WTC11 (cell line): ENCODE measurements at regions not wholly inside any gene's neighbourhood (a gene's known extent, or its start where the extent isn't known, plus 50 kb on each side); places are given as distances from the start of the nearest gene placed in this dataset.

Source experiments
- ATAC-seq: fragments of 200-7000 bp; cut with Tn5 transposase; 2 replicates; pipeline ENCODE4 v1.10.0; 2021; ENCODE audit warnings: mild to moderate bottlenecking, moderate library complexity
- CTCF ChIA-PET: fragments of 300-600 bp; sonication (Branson Sonifier 250); formaldehyde crosslinking; loops from one replicate; lab custom pipeline; 2021; ENCODE audit warnings: antibody characterized with exemption; lab: Charles Lee
- POLR2A ChIA-PET: fragments of 350-600 bp; sonication (Branson Sonifier 250); formaldehyde crosslinking; loops from one replicate; lab custom pipeline; 2021; ENCODE audit warnings: antibody characterized with exemption; lab: Charles Lee
- DNase-seq: peaks from one replicate; pipeline ENCODE4 v3.0.0; 2021; ENCODE audit warnings: low spot score
- H3K27ac Mint-ChIP-seq: 2 replicates; pipeline ENCODE4 v1.8.0; 2021; ENCODE audit warnings: mixed read lengths
- H3K27me3 Mint-ChIP-seq: 2 replicates; pipeline ENCODE4 v1.8.0; 2021; ENCODE audit warnings: low read depth, mild to moderate bottlenecking, moderate library complexity, mixed read lengths
- H3K36me3 Mint-ChIP-seq: 2 replicates; pipeline ENCODE4 v1.8.0; 2021; ENCODE audit warnings: mixed read lengths
- H3K4me1 Mint-ChIP-seq: 2 replicates; pipeline ENCODE4 v1.8.0; 2022; ENCODE audit warnings: mixed read lengths
- H3K4me3 Mint-ChIP-seq: 2 replicates; pipeline ENCODE4 v1.8.0; 2021; ENCODE audit warnings: mild to moderate bottlenecking, moderate library complexity, mixed read lengths
- H3K9me3 Mint-ChIP-seq: 2 replicates; pipeline ENCODE4 v1.8.0; 2021; ENCODE audit warnings: mixed read lengths
- ATF2 ChIP-seq: sonication (generic); formaldehyde crosslinking; IDR thresholded peaks from 2 replicates; pipeline ENCODE4 v1.8.1; 2022; ENCODE audit warnings: low read depth, missing genetic modification reagents, borderline replicate concordance
- E2F4 ChIP-seq: sonication (generic); formaldehyde crosslinking; IDR thresholded peaks from 2 replicates; pipeline ENCODE4 v1.8.1; 2022; ENCODE audit warnings: low read depth, mild to moderate bottlenecking, moderate library complexity, missing genetic modification reagents, borderline replicate concordance
- ERG ChIP-seq: fragments of 250-450 bp; sonication (Bioruptor Pico); IDR thresholded peaks from 2 replicates; pipeline ENCODE4 v1.8.0; 2021; ENCODE audit warnings: mild to moderate bottlenecking
- GTF2I ChIP-seq: fragments of 250-450 bp; sonication (Bioruptor Pico); conservative IDR thresholded peaks from 2 replicates; pipeline ENCODE4 v1.4.0; 2021; ENCODE audit warnings: mild to moderate bottlenecking
- HMGXB4 ChIP-seq: sonication (generic); formaldehyde crosslinking; IDR thresholded peaks from 2 replicates; pipeline ENCODE4 v1.8.1; 2023; ENCODE audit warnings: mild to moderate bottlenecking, moderate library complexity, missing genetic modification reagents
- MLX ChIP-seq: sonication (generic); formaldehyde crosslinking; IDR thresholded peaks from 2 replicates; pipeline ENCODE4 v1.8.1; 2023; ENCODE audit warnings: mild to moderate bottlenecking, missing genetic modification reagents, moderate library complexity
- MXD4 ChIP-seq: fragments of 250-450 bp; sonication (Bioruptor Pico); IDR thresholded peaks from 2 replicates; pipeline ENCODE4 v1.8.0; 2021; ENCODE audit warnings: mild to moderate bottlenecking, moderate library complexity, borderline replicate concordance
- PRDM15 ChIP-seq: sonication (generic); formaldehyde crosslinking; IDR thresholded peaks from 2 replicates; pipeline ENCODE4 v1.8.0; 2022; ENCODE audit warnings: missing genetic modification reagents
- SMAD4 ChIP-seq: sonication (generic); formaldehyde crosslinking; IDR thresholded peaks from 2 replicates; pipeline ENCODE4 v1.8.0; 2022; ENCODE audit warnings: mild to moderate bottlenecking, missing genetic modification reagents
- TEAD1 ChIP-seq: sonication (generic); formaldehyde crosslinking; IDR thresholded peaks from 2 replicates; pipeline ENCODE4 v1.8.0; 2022; ENCODE audit warnings: mild to moderate bottlenecking, missing genetic modification reagents
- ZMAT4 ChIP-seq: fragments of 250-450 bp; sonication (Bioruptor Pico); IDR thresholded peaks from 2 replicates; pipeline ENCODE4 v1.9.0; 2021; ENCODE audit warnings: mild to moderate bottlenecking
- ZNF317 ChIP-seq: sonication (generic); formaldehyde crosslinking; IDR thresholded peaks from 2 replicates; pipeline ENCODE4 v1.8.1; 2023; ENCODE audit warnings: low read depth, mild to moderate bottlenecking, moderate library complexity, missing genetic modification reagents, borderline replicate concordance
- ZNF425 ChIP-seq: fragments of 250-450 bp; sonication (Bioruptor Pico); conservative IDR thresholded peaks from 2 replicates; pipeline ENCODE4 v1.9.0; 2021; ENCODE audit warnings: mild to moderate bottlenecking

GRCh38 chr2:147099845-147100244 lies 745.0 kb upstream of the ACVR2A start (continued):
- TF ChIP-seq HMGXB4 (CRISPR knock-in tag): no peak
- no peak for TF ChIP-seq ZMAT4 (CRISPR knock-in tag)
- TF ChIP-seq ZNF317 (CRISPR knock-in tag): no peak
- no peak for TF ChIP-seq ATF2
- no peak for TF ChIP-seq E2F4
- TF ChIP-seq ERG (CRISPR knock-in tag): no peak
- TF ChIP-seq SMAD4 (CRISPR knock-in tag): no peak
- no peak for TF ChIP-seq TEAD1 (CRISPR knock-in tag)
- TF ChIP-seq MLX (CRISPR knock-in tag): no peak
- TF ChIP-seq GTF2I: no peak

- ChIA-PET CTCF (interaction anchor here (0.8 kb wide), 1 partner anchor 16 kb away, joined by 4 read pairs; no protein-coding TSS in a partner anchor), POLR2A (no interaction called here)
- Mint-ChIP-seq H3K4me1 (peaks cover 16% of the 10 kb centered on the region), H3K36me3 (no peaks in the 10 kb centered on the region), H3K9me3 (peaks cover 8% of the 10 kb centered on the region), H3K27me3 (peaks cover 35% of the 10 kb centered on the region), H3K27ac (no peak overlapping the region), H3K4me3 (no peak overlapping the region)
- no peak for DNase-seq
- TF ChIP-seq ZNF425 (CRISPR knock-in tag): no peak
- no peak for TF ChIP-seq MXD4
- TF ChIP-seq PRDM15 (CRISPR knock-in tag): no peak
- TF ChIP-seq MLX (CRISPR knock-in tag): no peak
- no peak for ATAC-seq
Observed at GRCh38 chr2:147098940-147099339, 745.9 kb upstream of the ACVR2A start.
